ENCODE measurements at regions not wholly inside any gene's neighbourhood (a gene's known extent, or its start where the extent isn't known, plus 50 kb on each side); places are given as distances from the start of the nearest gene placed in this dataset.

GRCh38 chr11:71338801-71339395 lies 86.5 kb upstream of the SHANK2 start:
- no peak for DNase-seq
- Histone ChIP-seq H3K27me3 (peaks cover 0 to 7% (median 4%) of the 10 kb centered on the region in 3 donors), H3K9me3 (no peaks in the 10 kb centered on the region), H3K27ac (no peak overlapping the region), H3K36me3 (no peaks in the 10 kb centered on the region), H3K4me3 (no peak overlapping the region), H3K4me1 (no peaks in the 10 kb centered on the region)
- ATAC-seq, result no peak
- intact Hi-C loops (cut with DNase I; ENCODE audit: low total_unique reads) (no loop called here), in situ Hi-C loops (cut with MboI; ENCODE audit: low sequenced_read_pairs in 4 of 4) (loop anchor here in 1 of 4 donors (10.0 kb wide), 1 partner anchor 64 kb away; no protein-coding TSS in a partner anchor)
- no peak for TF ChIP-seq POLR2A (IDR thresholded peaks at IDR 0.05)
- no peak for TF ChIP-seq CTCF (IDR thresholded peaks at IDR 0.05 in 4 of 5, conservative IDR thresholded peaks at IDR 0.05 in 1 of 5)

GRCh38 chr11:71336996-71337754 lies 84.8 kb upstream of the SHANK2 start:
- H3K27me3 ChIP-seq, result peaks cover 0 to 7% (median 4%) of the 10 kb centered on the region in 3 donors
- TF ChIP-seq CTCF (IDR thresholded peaks at IDR 0.05 in 4 of 5, conservative IDR thresholded peaks at IDR 0.05 in 1 of 5) (no peak), POLR2A (IDR thresholded peaks at IDR 0.05) (no peak)
- no peak for DNase-seq
- intact Hi-C loops (cut with DNase I; ENCODE audit: low total_unique reads), result no loop called here
- no peak overlapping the region for H3K4me3 ChIP-seq
- no peak for ATAC-seq
- no peaks in the 10 kb centered on the region for H3K36me3 ChIP-seq
- no peaks in the 10 kb centered on the region for H3K4me1 ChIP-seq
- in situ Hi-C loops (cut with MboI; ENCODE audit: low sequenced_read_pairs in 4 of 4), result loop anchor here in 1 of 4 donors (10.0 kb wide), 1 partner anchor 62 kb away; no protein-coding TSS in a partner anchor
- H3K27ac ChIP-seq, result no peak overlapping the region
- H3K9me3 ChIP-seq, result no peaks in the 10 kb centered on the region

- DNase-seq (no peak), ATAC-seq (no peak)
- intact Hi-C loops (cut with DNase I; ENCODE audit: low total_unique reads), result no loop called here
- Histone ChIP-seq H3K27me3 (peaks cover 0 to 7% (median 4%) of the 10 kb centered on the region in 3 donors), H3K4me1 (no peaks in the 10 kb centered on the region), H3K27ac (no peak overlapping the region), H3K9me3 (no peaks in the 10 kb centered on the region), H3K4me3 (no peak overlapping the region), H3K36me3 (no peaks in the 10 kb centered on the region)
- TF ChIP-seq CTCF (IDR thresholded peaks at IDR 0.05 in 4 of 5, conservative IDR thresholded peaks at IDR 0.05 in 1 of 5), result no peak
- no peak for TF ChIP-seq POLR2A (IDR thresholded peaks at IDR 0.05)
- in situ Hi-C loops (cut with MboI; ENCODE audit: low sequenced_read_pairs in 4 of 4), result loop anchor here in 1 of 4 donors (10.0 kb wide), 1 partner anchor 62 kb away; no protein-coding TSS in a partner anchor
Measured at GRCh38 chr11:71336176-71336995, 84.0 kb upstream of the SHANK2 start.

- Histone ChIP-seq H3K27me3 (peaks cover 0 to 6% (median 4%) of the 10 kb centered on the region in 3 donors), H3K4me1 (no peaks in the 10 kb centered on the region), H3K4me3 (no peak overlapping the region), H3K9me3 (no peaks in the 10 kb centered on the region), H3K36me3 (no peaks in the 10 kb centered on the region), H3K27ac (no peak overlapping the region)
- TF ChIP-seq POLR2A (IDR thresholded peaks at IDR 0.05) (no peak), CTCF (IDR thresholded peaks at IDR 0.05 in 4 of 5, conservative IDR thresholded peaks at IDR 0.05 in 1 of 5) (no peak)
- intact Hi-C loops (cut with DNase I; ENCODE audit: low total_unique reads) (no loop called here), in situ Hi-C loops (cut with MboI; ENCODE audit: low sequenced_read_pairs in 4 of 4) (loop anchor here in 1 of 4 donors (10.0 kb wide), 1 partner anchor 61 kb away; no protein-coding TSS in a partner anchor)
- no peak for ATAC-seq
- no peak for DNase-seq
Measured at GRCh38 chr11:71335371-71335770, 83.0 kb upstream of the SHANK2 start.
